ENCODE measurements at regions not wholly inside any gene's neighbourhood (a gene's known extent, or its start where the extent isn't known, plus 50 kb on each side); places are given as distances from the start of the nearest gene placed in this dataset.

GRCh38 chr2:129129087-129129486 lies 810.4 kb upstream of the HS6ST1 start:
- TF ChIP-seq, protein P1, sequence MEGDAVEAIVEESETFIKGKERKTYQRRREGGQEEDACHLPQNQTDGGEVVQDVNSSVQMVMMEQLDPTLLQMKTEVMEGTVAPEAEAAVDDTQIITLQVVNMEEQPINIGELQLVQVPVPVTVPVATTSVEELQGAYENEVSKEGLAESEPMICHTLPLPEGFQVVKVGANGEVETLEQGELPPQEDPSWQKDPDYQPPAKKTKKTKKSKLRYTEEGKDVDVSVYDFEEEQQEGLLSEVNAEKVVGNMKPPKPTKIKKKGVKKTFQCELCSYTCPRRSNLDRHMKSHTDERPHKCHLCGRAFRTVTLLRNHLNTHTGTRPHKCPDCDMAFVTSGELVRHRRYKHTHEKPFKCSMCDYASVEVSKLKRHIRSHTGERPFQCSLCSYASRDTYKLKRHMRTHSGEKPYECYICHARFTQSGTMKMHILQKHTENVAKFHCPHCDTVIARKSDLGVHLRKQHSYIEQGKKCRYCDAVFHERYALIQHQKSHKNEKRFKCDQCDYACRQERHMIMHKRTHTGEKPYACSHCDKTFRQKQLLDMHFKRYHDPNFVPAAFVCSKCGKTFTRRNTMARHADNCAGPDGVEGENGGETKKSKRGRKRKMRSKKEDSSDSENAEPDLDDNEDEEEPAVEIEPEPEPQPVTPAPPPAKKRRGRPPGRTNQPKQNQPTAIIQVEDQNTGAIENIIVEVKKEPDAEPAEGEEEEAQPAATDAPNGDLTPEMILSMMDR (IDR thresholded peaks at IDR 0.05), result no peak
- TF ChIP-seq POLR2A (IDR thresholded peaks at IDR 0.05), result no peak

Data from ovary (tissue), 3 donors.